RCC 7860 (cell line): ENCODE measurements at regions not wholly inside any gene's neighbourhood (a gene's known extent, or its start where the extent isn't known, plus 50 kb on each side); places are given as distances from the start of the nearest gene placed in this dataset.
A peak's percentile ranks its signal among the peaks of the same experiment; 100 is the strongest.

Experiments
- DNase-seq: peaks from one replicate; pipeline ENCODE4 v3.0.0-alpha.2; 2015; ENCODE audit warnings: low spot score
- FAIRE-seq: peaks from 2 replicates; lab custom pipeline; 2012; peaks lifted over from hg19 to GRCh38; lab: Jason Lieb, UNC

- DNase-seq (no peak), FAIRE-seq (no peak)
Observed at GRCh38 chr6:123747515-123747914, 56.1 kb upstream of the NKAIN2 start.

GRCh38 chr6:123745895-123746294 lies 57.8 kb upstream of the NKAIN2 start:
- DNase-seq (no peak), FAIRE-seq (no peak)

- no peak for FAIRE-seq
- DNase-seq: no peak
Observed at GRCh38 chr6:123744840-123745239, 58.8 kb upstream of the NKAIN2 start.

- DNase-seq (no peak), FAIRE-seq (no peak)
Observed at GRCh38 chr6:123742626-123743025, 61.0 kb upstream of the NKAIN2 start.

GRCh38 chr6:123733180-123733579 lies 70.5 kb upstream of the NKAIN2 start:
- FAIRE-seq: no peak
- DNase-seq: no peak

- no peak for DNase-seq
- FAIRE-seq: no peak
Observed at GRCh38 chr6:123716506-123716905, 79.8 kb upstream of the TRDN start.

DNA sequence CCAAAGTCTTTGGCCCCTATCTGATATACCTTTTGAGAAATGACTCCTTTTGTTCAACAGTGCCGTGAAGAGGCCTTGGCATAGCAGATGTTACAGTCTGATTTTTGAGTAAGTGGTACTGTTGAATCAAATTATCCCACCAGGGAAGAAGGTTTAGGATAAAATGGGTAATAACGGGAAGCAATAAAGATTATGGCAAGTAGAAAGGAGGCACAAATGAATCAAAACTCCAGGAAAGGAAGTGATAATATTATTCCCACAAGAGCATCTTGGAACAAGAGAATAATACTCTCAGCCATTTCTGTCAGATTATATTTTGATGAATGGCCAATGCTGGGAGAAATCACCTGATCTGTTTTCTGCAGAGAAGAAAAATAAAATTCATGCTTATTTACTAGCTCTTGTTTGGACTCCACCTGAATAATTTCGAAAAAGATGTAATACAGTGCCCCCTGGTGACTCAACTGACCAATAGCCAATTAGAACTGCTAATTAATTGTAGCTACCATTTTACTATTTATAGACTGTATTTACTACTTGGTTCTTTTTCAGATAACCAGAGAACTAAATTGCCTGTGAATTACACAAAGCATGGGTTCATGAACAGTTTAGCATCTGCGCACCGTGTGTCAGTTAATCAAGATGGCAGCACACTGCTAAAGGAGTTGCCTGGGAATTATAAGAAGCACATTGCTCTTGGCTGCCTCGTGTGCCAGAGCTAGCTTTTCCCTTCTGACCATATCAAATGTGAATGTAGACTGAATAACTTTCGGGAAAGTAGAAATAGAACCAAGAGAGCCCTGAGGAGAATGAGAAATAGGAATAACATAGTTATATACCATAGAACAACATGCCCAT lies 78.5 kb upstream of the TRDN start:
- peak; percentile 21 for DNase-seq
- FAIRE-seq: no peak

- no peak for FAIRE-seq
Observed at GRCh38 chr6:123712831-123713230, 76.1 kb upstream of the TRDN start.

DNA sequence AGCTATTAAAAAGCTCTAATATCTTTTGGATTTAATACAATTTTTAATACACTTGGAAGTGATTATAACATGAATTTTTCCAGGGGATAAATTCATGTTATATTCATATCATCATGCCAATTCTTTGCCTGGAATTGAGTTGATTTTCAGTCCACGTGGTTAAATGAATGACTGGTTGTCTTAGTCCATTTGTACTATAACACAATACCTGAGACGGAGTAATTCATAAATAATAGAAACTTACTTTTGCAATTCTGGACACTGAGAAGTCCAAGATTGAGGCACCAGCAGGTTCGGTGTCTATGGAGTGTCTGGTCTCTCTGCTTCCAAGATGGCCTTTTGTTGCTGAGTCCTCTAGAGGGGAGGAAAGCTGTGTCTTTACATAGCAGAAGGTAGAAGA lies 66.2 kb upstream of the TRDN start:
- FAIRE-seq: no peak
- DNase-seq: no peak

More at GRCh38 chr6:123712831-123713230, 76.1 kb upstream of the TRDN start:
- DNase-seq: no peak

- DNase-seq (no peak), FAIRE-seq (no peak)
Observed at GRCh38 chr6:123687864-123688263, 51.1 kb upstream of the TRDN start.
